ENCODE measurements at regions not wholly inside any gene's neighbourhood (a gene's known extent, or its start where the extent isn't known, plus 50 kb on each side); places are given as distances from the start of the nearest gene placed in this dataset.
"Not testable (repeated sequence)": the region's sequence is repeated elsewhere in the genome, so short reads cannot be mapped to it uniquely, and the experiment has no call there.

DNA sequence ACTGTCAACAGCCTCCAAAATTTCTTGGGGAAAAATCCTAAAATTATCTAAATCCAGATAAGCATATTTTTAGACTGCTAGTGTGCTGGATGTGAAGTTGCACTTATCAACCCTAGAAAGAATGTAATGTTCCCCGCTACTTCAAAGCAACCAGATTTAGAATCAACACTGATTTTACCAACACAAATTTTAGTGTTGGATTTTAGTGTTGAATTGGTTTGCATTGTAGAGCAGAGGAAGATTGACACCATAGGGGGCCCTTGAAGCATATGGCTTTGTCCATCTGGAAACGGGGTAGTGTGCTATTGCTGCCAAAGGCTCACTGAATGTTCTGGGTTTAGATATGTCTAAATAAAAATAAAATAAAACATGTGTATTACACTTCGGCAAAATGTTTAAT is 126.3 kb upstream of the EMCN start:
- no peaks in the 10 kb centered on the region for H3K27me3 Mint-ChIP-seq
- H3K36me3 Mint-ChIP-seq: no peaks in the 10 kb centered on the region
- H3K9me3 Mint-ChIP-seq: no peaks in the 10 kb centered on the region
- no peak overlapping the region for H3K4me3 Mint-ChIP-seq
- ATAC-seq (ENCODE audit: low read depth in 2 of 2) (no peak), DNase-seq (no peak)
- H3K4me1 Mint-ChIP-seq: no peaks in the 10 kb centered on the region
- H3K27ac Mint-ChIP-seq: no peak overlapping the region

DNA sequence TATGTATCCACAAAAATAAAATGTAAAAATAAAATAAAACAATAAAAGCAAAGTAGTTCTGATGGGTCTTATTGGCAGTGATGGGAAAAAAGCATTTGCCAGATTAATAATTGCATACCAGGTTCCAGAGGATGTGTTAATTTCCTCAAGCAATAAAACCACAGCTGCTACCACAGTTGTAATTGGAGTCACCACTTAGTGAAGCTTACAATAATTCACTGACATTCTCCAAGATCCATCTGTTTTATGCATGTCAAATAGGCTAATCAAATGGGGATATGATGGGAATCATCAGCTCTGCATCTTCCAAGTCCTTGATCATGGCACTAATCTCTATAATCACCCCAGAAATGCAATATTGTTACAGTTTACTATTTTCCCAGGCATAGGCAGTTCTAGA is 123.5 kb upstream of the EMCN start:
- Mint-ChIP-seq H3K27me3 (no peaks in the 10 kb centered on the region), H3K4me3 (no peak overlapping the region), H3K9me3 (peaks cover 2 to 13% (median 4%) of the 10 kb centered on the region in 7 donors), H3K4me1 (no peaks in the 10 kb centered on the region), H3K36me3 (peaks cover 0 to 7% of the 10 kb centered on the region in 2 donors), H3K27ac (no peak overlapping the region)
- ATAC-seq (ENCODE audit: low read depth in 2 of 2): no peak
- no peak for DNase-seq

GRCh38 chr4:100635899-100636298 is 118.1 kb upstream of the EMCN start:
- no peak for DNase-seq
- Mint-ChIP-seq H3K9me3 (peaks cover 2 to 13% (median 4%) of the 10 kb centered on the region in 7 donors), H3K36me3 (peaks cover 0 to 7% of the 10 kb centered on the region in 2 donors), H3K4me3 (no peak overlapping the region), H3K27ac (no peak overlapping the region), H3K27me3 (no peaks in the 10 kb centered on the region), H3K4me1 (no peaks in the 10 kb centered on the region)
- no peak for ATAC-seq (ENCODE audit: low read depth in 2 of 2)

- ATAC-seq (ENCODE audit: low read depth in 2 of 2) (no peak), DNase-seq (no peak)
- Mint-ChIP-seq H3K4me1 (no peaks in the 10 kb centered on the region), H3K36me3 (peaks cover 0 to 7% of the 10 kb centered on the region in 2 donors), H3K9me3 (peaks cover 2 to 13% (median 4%) of the 10 kb centered on the region in 7 donors), H3K4me3 (no peak overlapping the region), H3K27me3 (no peaks in the 10 kb centered on the region), H3K27ac (no peak overlapping the region)
These were observed 115.4 kb upstream of the EMCN start for GRCh38 chr4:100633269-100633668.

GRCh38 chr4:100632163-100632562 is 114.3 kb upstream of the EMCN start:
- no peaks in the 10 kb centered on the region for H3K36me3 Mint-ChIP-seq
- H3K27me3 Mint-ChIP-seq: peaks cover 0 to 4% (median 0%) of the 10 kb centered on the region in 3 donors
- no peak overlapping the region for H3K27ac Mint-ChIP-seq
- H3K4me3 Mint-ChIP-seq: no peak overlapping the region
- peaks cover 0 to 7% (median 0%) of the 10 kb centered on the region in 7 donors for H3K9me3 Mint-ChIP-seq
- no peak for ATAC-seq (ENCODE audit: low read depth in 2 of 2)
- no peak for DNase-seq
- H3K4me1 Mint-ChIP-seq: no peaks in the 10 kb centered on the region

GRCh38 chr4:100631281-100631968 is 113.6 kb upstream of the EMCN start:
- no peak overlapping the region for H3K4me3 Mint-ChIP-seq
- ATAC-seq (ENCODE audit: low read depth in 2 of 2): no peak
- H3K9me3 Mint-ChIP-seq: no peaks in the 10 kb centered on the region
- no peaks in the 10 kb centered on the region for H3K36me3 Mint-ChIP-seq
- peaks cover 0 to 4% (median 0%) of the 10 kb centered on the region in 3 donors for H3K27me3 Mint-ChIP-seq
- no peaks in the 10 kb centered on the region for H3K4me1 Mint-ChIP-seq
- H3K27ac Mint-ChIP-seq: peak overlapping the region in 1 of 6 donors; percentile 12
- no peak for DNase-seq

GRCh38 chr4:100630341-100630740 is 112.5 kb upstream of the EMCN start:
- no peak for DNase-seq
- Mint-ChIP-seq H3K27ac (no peak overlapping the region), H3K9me3 (peaks cover 0 to 10% (median 4%) of the 10 kb centered on the region in 7 donors), H3K27me3 (peaks cover 0 to 6% (median 4%) of the 10 kb centered on the region in 3 donors), H3K36me3 (peaks cover 6% of the 10 kb centered on the region in 2 donors), H3K4me1 (no peaks in the 10 kb centered on the region), H3K4me3 (no peak overlapping the region)
- no peak for ATAC-seq (ENCODE audit: low read depth in 2 of 2)

GRCh38 chr4:100609810-100610209 is 92.0 kb upstream of the EMCN start:
- H3K27me3 Mint-ChIP-seq: no peaks in the 10 kb centered on the region
- H3K4me3 Mint-ChIP-seq: no peak overlapping the region
- H3K4me1 Mint-ChIP-seq: no peaks in the 10 kb centered on the region
- DNase-seq (no peak), ATAC-seq (ENCODE audit: low read depth in 2 of 2) (no peak)
- H3K27ac Mint-ChIP-seq: no peak overlapping the region
- no peaks in the 10 kb centered on the region for H3K36me3 Mint-ChIP-seq
- H3K9me3 Mint-ChIP-seq: no peaks in the 10 kb centered on the region

DNA sequence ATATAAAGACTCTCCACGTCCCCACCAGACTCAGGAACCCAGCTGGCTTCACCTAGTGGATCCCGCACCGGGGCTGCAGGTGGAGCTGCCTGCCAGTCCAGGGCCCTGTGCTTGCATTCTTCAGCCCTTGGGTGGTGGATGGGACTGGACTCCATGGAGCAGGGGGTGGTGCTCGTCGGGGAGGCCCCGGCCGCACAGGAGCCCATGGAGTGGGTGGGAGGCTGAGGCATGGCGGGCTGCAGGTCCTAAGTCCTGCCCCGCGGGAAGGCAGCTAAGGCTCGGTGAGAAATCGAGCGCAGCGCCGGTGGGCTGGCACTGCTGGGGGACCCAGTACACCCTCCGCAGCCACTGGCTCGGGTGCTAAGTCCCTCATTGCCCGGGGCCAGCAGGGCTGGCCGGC is 90.8 kb upstream of the EMCN start:
- H3K9me3 Mint-ChIP-seq; H3K4me3 Mint-ChIP-seq; H3K27ac Mint-ChIP-seq; ATAC-seq (ENCODE audit: low read depth in 2 of 2); H3K27me3 Mint-ChIP-seq; H3K4me1 Mint-ChIP-seq; H3K36me3 Mint-ChIP-seq; DNase-seq: not testable (repeated sequence)

DNA sequence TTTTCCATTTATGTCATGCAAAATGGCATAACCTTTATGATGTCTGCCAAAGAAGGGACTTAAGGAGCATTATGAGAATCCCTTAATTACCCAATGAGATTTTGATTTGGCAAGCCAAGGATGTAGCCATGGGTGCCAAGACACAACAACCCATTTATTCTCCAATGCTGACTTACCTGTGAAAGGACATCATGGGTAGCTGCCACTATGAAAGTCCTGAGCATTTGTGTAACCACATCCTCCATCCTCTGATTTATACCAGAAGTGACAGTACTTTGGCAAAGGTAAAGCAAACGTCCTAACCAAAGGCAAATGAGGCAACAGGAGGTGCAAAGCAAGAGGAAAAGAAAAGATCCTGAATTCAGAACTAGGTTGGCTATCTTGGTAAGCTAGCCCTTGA is 87.3 kb upstream of the EMCN start:
- Mint-ChIP-seq H3K4me3 (no peak overlapping the region), H3K27ac (no peak overlapping the region), H3K27me3 (peaks cover 0 to 13% (median 4%) of the 10 kb centered on the region in 3 donors), H3K4me1 (no peaks in the 10 kb centered on the region), H3K36me3 (no peaks in the 10 kb centered on the region), H3K9me3 (no peaks in the 10 kb centered on the region)
- DNase-seq (no peak), ATAC-seq (ENCODE audit: low read depth in 2 of 2) (no peak)

GRCh38 chr4:100593935-100594334 is 76.1 kb upstream of the EMCN start:
- H3K27me3 Mint-ChIP-seq: peaks cover 0 to 7% (median 6%) of the 10 kb centered on the region in 3 donors

GRCh38 chr4:100591161-100591876 is 73.5 kb upstream of the EMCN start:
- Mint-ChIP-seq H3K9me3 (no peaks in the 10 kb centered on the region), H3K27me3 (peaks cover 0 to 14% (median 0%) of the 10 kb centered on the region in 3 donors), H3K27ac (no peak overlapping the region), H3K4me3 (no peak overlapping the region), H3K36me3 (no peaks in the 10 kb centered on the region), H3K4me1 (no peaks in the 10 kb centered on the region)
- DNase-seq: no peak
- ATAC-seq (ENCODE audit: low read depth in 2 of 2): no peak

More at GRCh38 chr4:100593935-100594334, 76.1 kb upstream of the EMCN start:
- Mint-ChIP-seq H3K36me3 (no peaks in the 10 kb centered on the region), H3K4me3 (no peak overlapping the region), H3K9me3 (peaks cover 0 to 2% (median 0%) of the 10 kb centered on the region in 7 donors), H3K4me1 (no peaks in the 10 kb centered on the region), H3K27ac (no peak overlapping the region)
- DNase-seq (no peak), ATAC-seq (ENCODE audit: low read depth in 2 of 2) (no peak)

DNA sequence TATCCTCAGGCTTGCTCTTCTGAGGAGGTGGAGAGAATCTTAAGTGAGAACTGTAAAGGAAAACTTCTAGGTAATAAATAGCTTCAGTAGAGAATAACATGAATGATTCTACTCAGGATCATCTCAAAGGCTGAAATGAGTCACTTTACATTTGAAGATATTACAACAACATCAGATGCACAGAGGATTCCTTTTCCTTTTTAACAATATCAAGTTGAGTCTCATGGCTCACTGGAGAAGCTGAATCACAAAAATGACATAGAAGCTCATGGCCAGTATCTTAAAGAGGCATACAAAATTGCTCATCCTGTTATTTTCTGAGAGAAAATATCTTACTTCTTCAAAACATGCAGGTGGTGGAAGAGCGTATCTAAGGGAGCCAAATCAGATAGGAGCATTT is 72.5 kb upstream of the EMCN start:
- Mint-ChIP-seq H3K27me3 (peaks cover 0 to 14% (median 0%) of the 10 kb centered on the region in 3 donors), H3K4me1 (no peaks in the 10 kb centered on the region), H3K27ac (no peak overlapping the region), H3K4me3 (no peak overlapping the region), H3K36me3 (no peaks in the 10 kb centered on the region), H3K9me3 (no peaks in the 10 kb centered on the region)
- ATAC-seq (ENCODE audit: low read depth in 2 of 2) (no peak), DNase-seq (no peak)

- Mint-ChIP-seq H3K9me3 (no peaks in the 10 kb centered on the region), H3K27me3 (peaks cover 0 to 14% (median 8%) of the 10 kb centered on the region in 3 donors), H3K4me3 (no peak overlapping the region), H3K36me3 (no peaks in the 10 kb centered on the region), H3K4me1 (no peaks in the 10 kb centered on the region), H3K27ac (no peak overlapping the region)
- ATAC-seq (ENCODE audit: low read depth in 2 of 2) (no peak), DNase-seq (no peak)
These were observed 70.3 kb upstream of the EMCN start for GRCh38 chr4:100588076-100588475.
